Ovary (tissue), 7 donors: ENCODE measurements at regions not wholly inside any gene's neighbourhood (a gene's known extent, or its start where the extent isn't known, plus 50 kb on each side); places are given as distances from the start of the nearest gene placed in this dataset.

Experiments used
- DNase-seq, 5 donors: peaks; one replicate each; pipeline ENCODE4 v3.0.0-alpha.2; 2019 to 2020
- H3K27ac ChIP-seq, 2 donors: fragments of 200-600 bp; one replicate each; pipeline versions ENCODE4 v1.5.1 to v1.8.0; 2019 to 2022
- H3K27me3 ChIP-seq: fragments of 200-600 bp; one replicate; pipeline ENCODE4 v1.8.0; 2022
- H3K36me3 ChIP-seq: fragments of 200-600 bp; sonication (generic); one replicate; pipeline ENCODE4 v1.5.1; 2019
- H3K4me1 ChIP-seq: one replicate; pipeline ENCODE4 v1.8.1; 2013; ENCODE audit warnings: mild to moderate bottlenecking, moderate library complexity; ENCODE audit not compliant: insufficient read depth
- H3K4me3 ChIP-seq: fragments of 200-600 bp; sonication (generic); one replicate; pipeline ENCODE4 v1.5.1; 2017
- H3K9me3 ChIP-seq, 2 donors: fragments of 200-600 bp in 1 of 2; sonication (generic) in 1 of 2; one replicate each; pipeline versions ENCODE4 v1.5.1 to v1.8.1; 2013 to 2019; ENCODE audit warnings: mild to moderate bottlenecking in 1 of 2, moderate library complexity in 1 of 2
- CTCF ChIP-seq, 3 donors: fragments of 450-650 bp in 2 of 3; fragments of 200-600 bp in 1 of 3; IDR thresholded peaks; one replicate each; pipeline versions ENCODE4 v1.5.1 to v1.8.0; 2016 to 2022; ENCODE audit warnings: antibody characterized with exemption in 3 of 3, mild to moderate bottlenecking in 1 of 3
- EP300 ChIP-seq: sonication (generic); formaldehyde crosslinking; IDR thresholded peaks from one replicate; pipeline ENCODE4 v1.6.1; 2017; ENCODE audit warnings: antibody characterized with exemption
- POLR2A ChIP-seq: fragments of 450-650 bp; IDR thresholded peaks from one replicate; pipeline ENCODE4 v1.6.1; 2017; ENCODE audit warnings: antibody characterized with exemption, mild to moderate bottlenecking, moderate library complexity
- WGBS, 3 donors: extraction: QIAGEN DNeasy Blood & Tissue Kit in 1 of 3; methylation state at CpG; one replicate each; pipeline versions ENCODE4 v1.1.5 to v1.1.7; 2013 to 2017; 5-methylcytosine and 5-hydroxymethylcytosine counted together
- intact Hi-C, 4 donors: fragments of 100-400 bp; cut with DNase I; formaldehyde crosslinking; loops; one replicate each; pipeline versions ENCODE4 v1.11.0 to v1.15.1; 2022 to 2023
- donor health status: DM: no; HTN: no; CAD: no; lungs with moderate emphysema.
- donor health status: DM: no; HTN: no; CAD: no.
- donor health status: Bipolar disorder and iron deficiency.
- donor health status: DM: no; HTN: no; CAD: no.
- donor health status: DM: yes; HTN: yes; CAD: no.

- Histone ChIP-seq H3K4me1 (no peaks in the 10 kb centered on the region), H3K4me3 (no peak overlapping the region), H3K27ac (no peak overlapping the region), H3K9me3 (no peaks in the 10 kb centered on the region), H3K36me3 (no peaks in the 10 kb centered on the region), H3K27me3 (no peaks in the 10 kb centered on the region)
- intact Hi-C loops: no loop called here
- no peak for DNase-seq
- WGBS, 3 donors: 37 to 69% (median 50%) methylated on average over 2 of the region's 2 CpGs
- TF ChIP-seq CTCF (IDR thresholded peaks at IDR 0.05) (no peak), POLR2A (no peak), EP300 (no peak)
These were observed 295.2 kb upstream of the PWP1 start for GRCh38 chr12:107390414-107390813.

GRCh38 chr12:107393043-107393717 lies 292.4 kb upstream of the PWP1 start:
- no peak for TF ChIP-seq CTCF (IDR thresholded peaks at IDR 0.05)
- no peak for TF ChIP-seq POLR2A
- no peak for TF ChIP-seq EP300
- H3K9me3 ChIP-seq: no peaks in the 10 kb centered on the region
- DNase-seq: no peak
- no peaks in the 10 kb centered on the region for H3K36me3 ChIP-seq
- H3K4me1 ChIP-seq: no peaks in the 10 kb centered on the region
- H3K27me3 ChIP-seq: no peaks in the 10 kb centered on the region
- intact Hi-C loops: no loop called here
- no peak overlapping the region for H3K4me3 ChIP-seq
- WGBS, 3 donors: 43 to 46% (median 44%) methylated on average over 10 of the region's 10 CpGs
- no peak overlapping the region for H3K27ac ChIP-seq

- no peak for DNase-seq
- intact Hi-C loops: no loop called here
- no peak for TF ChIP-seq EP300
- TF ChIP-seq POLR2A: no peak
- TF ChIP-seq CTCF (IDR thresholded peaks at IDR 0.05): no peak
- H3K36me3 ChIP-seq: no peaks in the 10 kb centered on the region
- no peaks in the 10 kb centered on the region for H3K27me3 ChIP-seq
- H3K4me3 ChIP-seq: no peak overlapping the region
- WGBS, 3 donors: 49 to 62% (median 52%) methylated on average over 3 of the region's 3 CpGs
- H3K9me3 ChIP-seq: no peaks in the 10 kb centered on the region
- H3K27ac ChIP-seq: no peak overlapping the region
- no peaks in the 10 kb centered on the region for H3K4me1 ChIP-seq
These were observed 290.9 kb upstream of the PWP1 start for GRCh38 chr12:107394693-107395092.

GRCh38 chr12:107395817-107396216 lies 289.8 kb upstream of the PWP1 start:
- no peak overlapping the region for H3K4me3 ChIP-seq
- intact Hi-C loops: no loop called here
- no peak overlapping the region for H3K27ac ChIP-seq
- WGBS, 3 donors: 47 to 51% (median 49%) methylated on average over 3 of the region's 3 CpGs
- TF ChIP-seq EP300: no peak
- TF ChIP-seq CTCF (IDR thresholded peaks at IDR 0.05): no peak
- TF ChIP-seq POLR2A: no peak
- DNase-seq: no peak
- H3K27me3 ChIP-seq: no peaks in the 10 kb centered on the region
- H3K36me3 ChIP-seq: no peaks in the 10 kb centered on the region
- no peaks in the 10 kb centered on the region for H3K9me3 ChIP-seq
- no peaks in the 10 kb centered on the region for H3K4me1 ChIP-seq
